Astrocyte (in vitro differentiated cells and primary cell): ENCODE measurements at regions not wholly inside any gene's neighbourhood (a gene's known extent, or its start where the extent isn't known, plus 50 kb on each side); places are given as distances from the start of the nearest gene placed in this dataset.

ENCODE experiments used
- EZH2 ChIP-seq: IDR thresholded peaks from 2 replicates; pipeline ENCODE4 v1.6.1; 2012; ENCODE audit warnings: mild to moderate bottlenecking, low read length, inconsistent platforms; ENCODE audit not compliant: insufficient read depth
- TF ChIP-seq, protein P1 (sequence below): IDR thresholded peaks from 2 replicates; pipeline ENCODE4 v1.5.1; 2011; ENCODE audit warnings: low read depth, mild to moderate bottlenecking, inconsistent platforms, low read length, moderate library complexity; ENCODE audit not compliant: insufficient read depth

DNA sequence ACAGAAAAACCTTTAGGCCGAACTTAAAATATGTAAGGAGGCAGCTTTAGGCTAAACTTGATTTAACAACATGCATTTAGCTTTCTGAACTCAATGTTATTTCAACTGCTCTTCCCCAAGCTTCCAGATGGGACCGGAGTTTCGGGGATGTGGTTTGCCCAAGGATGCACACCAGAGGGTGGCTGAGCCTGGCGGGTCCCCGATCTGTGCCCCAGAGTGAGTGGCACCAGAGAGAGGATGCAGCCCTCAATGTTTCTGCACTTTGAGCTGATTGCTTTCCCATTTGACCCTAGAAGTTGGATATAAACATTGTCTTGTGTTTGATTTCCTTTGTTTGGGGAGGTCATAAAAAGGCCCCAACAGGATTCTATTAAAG is 348.0 kb upstream of the TNRC6C start:
- TF ChIP-seq, protein P1, sequence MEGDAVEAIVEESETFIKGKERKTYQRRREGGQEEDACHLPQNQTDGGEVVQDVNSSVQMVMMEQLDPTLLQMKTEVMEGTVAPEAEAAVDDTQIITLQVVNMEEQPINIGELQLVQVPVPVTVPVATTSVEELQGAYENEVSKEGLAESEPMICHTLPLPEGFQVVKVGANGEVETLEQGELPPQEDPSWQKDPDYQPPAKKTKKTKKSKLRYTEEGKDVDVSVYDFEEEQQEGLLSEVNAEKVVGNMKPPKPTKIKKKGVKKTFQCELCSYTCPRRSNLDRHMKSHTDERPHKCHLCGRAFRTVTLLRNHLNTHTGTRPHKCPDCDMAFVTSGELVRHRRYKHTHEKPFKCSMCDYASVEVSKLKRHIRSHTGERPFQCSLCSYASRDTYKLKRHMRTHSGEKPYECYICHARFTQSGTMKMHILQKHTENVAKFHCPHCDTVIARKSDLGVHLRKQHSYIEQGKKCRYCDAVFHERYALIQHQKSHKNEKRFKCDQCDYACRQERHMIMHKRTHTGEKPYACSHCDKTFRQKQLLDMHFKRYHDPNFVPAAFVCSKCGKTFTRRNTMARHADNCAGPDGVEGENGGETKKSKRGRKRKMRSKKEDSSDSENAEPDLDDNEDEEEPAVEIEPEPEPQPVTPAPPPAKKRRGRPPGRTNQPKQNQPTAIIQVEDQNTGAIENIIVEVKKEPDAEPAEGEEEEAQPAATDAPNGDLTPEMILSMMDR, result no peak
- no peak for TF ChIP-seq EZH2
